Tibial nerve (tissue), 4 donors: ENCODE measurements at regions not wholly inside any gene's neighbourhood (a gene's known extent, or its start where the extent isn't known, plus 50 kb on each side); places are given as distances from the start of the nearest gene placed in this dataset.

ENCODE experiments used
- CTCF ChIP-seq, 5 experiments: fragments of 200-600 bp in 3 of 5; fragments of 450-650 bp in 2 of 5; sonication (generic) in 3 of 5; IDR thresholded peaks; one replicate each; pipeline ENCODE4 v1.5.1; 2016 to 2019; ENCODE audit warnings: antibody characterized with exemption in 5 of 5, mild to moderate bottlenecking in 3 of 5, moderate library complexity in 2 of 5
- EP300 ChIP-seq, 2 donors: sonication (generic); formaldehyde crosslinking; IDR thresholded peaks; one replicate each; pipeline ENCODE4 v1.6.1; 2017; ENCODE audit warnings: antibody characterized with exemption in 2 of 2, mild to moderate bottlenecking in 1 of 2
- POLR2A ChIP-seq, 2 donors: fragments of 450-650 bp; IDR thresholded peaks; one replicate each; pipeline ENCODE4 v1.6.1; 2017; ENCODE audit warnings: antibody characterized with exemption in 2 of 2, mild to moderate bottlenecking in 2 of 2, moderate library complexity in 2 of 2

- TF ChIP-seq CTCF (IDR thresholded peaks at IDR 0.05): no peak
- TF ChIP-seq POLR2A (IDR thresholded peaks at IDR 0.05): no peak
- no peak for TF ChIP-seq EP300 (IDR thresholded peaks at IDR 0.05)
These were observed 533.5 kb downstream of the TNS1 start for GRCh38 chr2:217469203-217469810.
